GM12878 (cell line): ENCODE measurements at regions not wholly inside any gene's neighbourhood (a gene's known extent, or its start where the extent isn't known, plus 50 kb on each side); places are given as distances from the start of the nearest gene placed in this dataset.

Source experiments
- ATAC-seq: fragments of 200-7000 bp; cut with Tn5 transposase; 3 replicates; pipeline ENCODE4 v1.9.1; 2020; ENCODE audit warnings: mild to moderate bottlenecking, moderate library complexity
- BruUV-seq: library from RNA; stranded (reverse); fragments of 400-500 nt; replicated peaks from 2 replicates; lab custom pipeline; 2021; lab: Mats Ljungman, UMichigan
- CTCF ChIA-PET: fragments of 300-600 bp; sonication (Branson Sonifier 250); formaldehyde crosslinking; extraction: SDS; loops from one replicate; lab custom pipeline; 2021; ENCODE audit warnings: inconsistent platforms; lab: Yijun Ruan, JAX
- POLR2A ChIA-PET: fragments of 350-600 bp; formaldehyde crosslinking; extraction: SDS; loops from one replicate; lab custom pipeline; 2021; ENCODE audit warnings: inconsistent platforms; lab: Charles Lee
- RAD21 ChIA-PET: fragments of 300-600 bp; sonication (Branson Sonifier 250); formaldehyde crosslinking; loops from one replicate; lab custom pipeline; 2023; ENCODE audit warnings: antibody characterized with exemption; ENCODE audit not compliant: unreplicated experiment; lab: Charles Lee
- SMC1A ChIA-PET: fragments of 300-600 bp; sonication (Branson Sonifier 250); formaldehyde crosslinking; loops from one replicate; lab custom pipeline; 2023; ENCODE audit not compliant: unreplicated experiment, uncharacterized antibody; lab: Charles Lee
- DNase-seq: peaks from one replicate; pipeline ENCODE4 v3.0.0-alpha.2; 2011; ENCODE audit warnings: low read depth, low spot score
- FAIRE-seq: peaks from 3 replicates; lab custom pipeline; 2011; peaks lifted over from hg19 to GRCh38; lab: Jason Lieb, UNC
- H2AFZ ChIP-seq: 2 replicates; pipeline ENCODE4 v1.6.0; 2011; ENCODE audit warnings: low read depth, low read length, control low read depth; ENCODE audit not compliant: control insufficient read depth
- H3K27ac ChIP-seq: 2 replicates; pipeline ENCODE4 v1.5.1; 2011; ENCODE audit warnings: control low read depth; ENCODE audit not compliant: control insufficient read depth, insufficient read depth
- H3K27me3 ChIP-seq, 2 experiments: replicated peaks in 1 of 2; 2 replicates each; pipeline versions ENCODE4 v1.6.0 to v1.6.1; 2011; ENCODE audit warnings: low read length in 1 of 2; ENCODE audit not compliant: control insufficient read depth in 2 of 2, insufficient read depth in 2 of 2
- H3K36me3 ChIP-seq, 2 experiments: 2 replicates each; pipeline ENCODE4 v1.5.1; 2011; ENCODE audit warnings: low read length in 1 of 2; ENCODE audit not compliant: control insufficient read depth in 2 of 2, insufficient read depth in 2 of 2
- H3K4me1 ChIP-seq: 2 replicates; pipeline ENCODE4 v1.6.1; 2011; ENCODE audit warnings: mild to moderate bottlenecking, low read length, moderate library complexity, mixed read lengths; ENCODE audit not compliant: control insufficient read depth, insufficient read depth
- H3K4me2 ChIP-seq: 2 replicates; pipeline ENCODE4 v1.6.0; 2011; ENCODE audit warnings: control low read depth; ENCODE audit not compliant: control insufficient read depth, insufficient read depth
- H3K4me3 ChIP-seq: fragments of 200-600 bp; sonication (generic); 2 replicates; pipeline ENCODE4 v1.5.1; 2016
- H3K79me2 ChIP-seq: 2 replicates; pipeline ENCODE4 v1.6.0; 2011; ENCODE audit warnings: low read length; ENCODE audit not compliant: control insufficient read depth, insufficient read depth
- H3K9ac ChIP-seq: 2 replicates; pipeline ENCODE4 v1.8.0; 2011; ENCODE audit warnings: low read length, control low read depth, mixed read lengths; ENCODE audit not compliant: control insufficient read depth, insufficient read depth
- H3K9me3 ChIP-seq: replicated peaks from 3 replicates; pipeline ENCODE4 v1.5.1; 2011; ENCODE audit warnings: mild to moderate bottlenecking, low read length; ENCODE audit not compliant: control insufficient read depth, insufficient read depth
- H4K20me1 ChIP-seq: 2 replicates; pipeline ENCODE4 v1.6.0; 2011; ENCODE audit not compliant: control insufficient read depth, insufficient read depth
- ATF7 ChIP-seq: fragments of 450-650 bp; IDR thresholded peaks from 2 replicates; pipeline ENCODE4 v1.6.1; 2016; ENCODE audit warnings: low read depth, mild to moderate bottlenecking
- BACH1 ChIP-seq: fragments of 450-650 bp; IDR thresholded peaks from 2 replicates; pipeline ENCODE4 v1.6.1; 2017; ENCODE audit warnings: mild to moderate bottlenecking, borderline replicate concordance
- CHD4 ChIP-seq: fragments of 200-600 bp; sonication (generic); IDR thresholded peaks from 2 replicates; pipeline ENCODE4 v1.6.1; 2016; ENCODE audit warnings: mild to moderate bottlenecking
- E2F4 ChIP-seq: IDR thresholded peaks from 2 replicates; pipeline ENCODE4 v1.6.1; 2012; ENCODE audit warnings: low read depth, low read length, improper control_type of control experiment
- EED ChIP-seq: sonication (generic); IDR thresholded peaks from 2 replicates; pipeline ENCODE4 v1.6.1; 2016; ENCODE audit warnings: antibody characterized with exemption, low read depth
- HDGF ChIP-seq: fragments of 450-650 bp; IDR thresholded peaks from 2 replicates; pipeline ENCODE4 v1.6.1; 2016; ENCODE audit warnings: antibody characterized with exemption
- IKZF2 ChIP-seq, 2 experiments: fragments of 450-650 bp; IDR thresholded peaks; 2 replicates each; pipeline ENCODE4 v1.6.1; 2017; ENCODE audit warnings: mild to moderate bottlenecking in 2 of 2, moderate library complexity in 2 of 2
- JUND ChIP-seq: IDR thresholded peaks from 2 replicates; pipeline ENCODE4 v1.6.1; 2012; ENCODE audit warnings: low read depth, mild to moderate bottlenecking, low read length, improper control_type of control experiment, moderate library complexity
- MEF2A ChIP-seq: IDR thresholded peaks from 2 replicates; pipeline ENCODE4 v1.6.1; 2011; ENCODE audit warnings: low read depth, mild to moderate bottlenecking, low read length, moderate library complexity; ENCODE audit not compliant: insufficient read depth
- NR2C1 ChIP-seq: fragments of 450-650 bp; IDR thresholded peaks from 2 replicates; pipeline ENCODE4 v1.6.1; 2017; ENCODE audit warnings: antibody characterized with exemption, mild to moderate bottlenecking, moderate library complexity
- PAX5 ChIP-seq: IDR thresholded peaks from 2 replicates; pipeline ENCODE4 v1.6.1; 2011; ENCODE audit warnings: low read depth, low read length, borderline replicate concordance
- POLR2AphosphoS2 ChIP-seq: IDR thresholded peaks from 2 replicates; pipeline ENCODE4 v1.6.1; 2011; ENCODE audit warnings: low read depth, mild to moderate bottlenecking, low read length, improper control_type of control experiment, moderate library complexity
- SIN3A ChIP-seq: IDR thresholded peaks from 2 replicates; pipeline ENCODE4 v1.6.1; 2012; ENCODE audit warnings: low read depth, low read length, improper control_type of control experiment
- SP1 ChIP-seq: IDR thresholded peaks from one replicate; pipeline ENCODE4 v1.6.1; 2011; ENCODE audit warnings: low read depth, low read length
- SREBF1 ChIP-seq: IDR thresholded peaks from 2 replicates; pipeline ENCODE4 v1.6.1; 2012; ENCODE audit warnings: mild to moderate bottlenecking, low read length
- SREBF2 ChIP-seq: IDR thresholded peaks from 2 replicates; pipeline ENCODE4 v1.6.1; 2012; ENCODE audit warnings: mild to moderate bottlenecking, low read length
- ZNF592 ChIP-seq: fragments of 450-650 bp; IDR thresholded peaks from 2 replicates; pipeline ENCODE4 v1.6.1; 2017; ENCODE audit warnings: mild to moderate bottlenecking, moderate library complexity
- WGBS: methylation state at CpG from one replicate; pipeline ENCODE4 v1.1.6; 2016; ENCODE audit warnings: low lambda C conversion rate; ENCODE audit not compliant: insufficient replicate concordance, insufficient coverage; ENCODE audit errors: missing lambda C conversion rate; 5-methylcytosine and 5-hydroxymethylcytosine counted together
- in situ Hi-C: fragments of 300-500 bp; cut with MboI; formaldehyde crosslinking; loops from 9 replicates; pipeline ENCODE4 v1.14.3; 2018; ENCODE audit warnings: mixed read lengths
- intact Hi-C: fragments of 100-400 bp; cut with micrococcal nuclease; formaldehyde crosslinking; loops from one replicate; pipeline ENCODE4 v1.14.2; 2022; ENCODE audit not compliant: unreplicated experiment

- no peak for FAIRE-seq
- CTCF ChIA-PET: no interaction called here
- TF ChIP-seq ATF7 (no peak), SP1 (no peak), EED (no peak), NR2C1 (no peak), SREBF1 (no peak), BACH1 (no peak)
- Histone ChIP-seq H3K4me1 (no peaks in the 10 kb centered on the region), H3K9me3 (no peaks in the 10 kb centered on the region; the same call in 2 of the 3 replicates), H3K4me3 (no peak overlapping the region), H4K20me1 (no peaks in the 10 kb centered on the region), H3K27me3 (no peaks in the 10 kb centered on the region; a peak in 2 of 4 replicates), H3K27ac (no peak overlapping the region), H3K4me2 (no peak overlapping the region), H3K79me2 (no peaks in the 10 kb centered on the region), H3K9ac (no peak overlapping the region), H3K36me3 (no peaks in the 10 kb centered on the region), H2AFZ (no peak overlapping the region)
- 20% methylated on average over 5 of the region's 6 CpGs for WGBS
- no peak for DNase-seq
- intact Hi-C loops (no loop called here), in situ Hi-C loops (no loop called here)
- POLR2A ChIA-PET: no interaction called here
- BruUV-seq: no TSS peak
- SMC1A ChIA-PET: no interaction called here
- no peak for ATAC-seq
- RAD21 ChIA-PET: no interaction called here
These were observed 158.6 kb upstream of the RAB6C start for GRCh38 chr2:129820908-129821307.

GRCh38 chr2:129821445-129821844, 158.0 kb upstream of the RAB6C start:
- Histone ChIP-seq H3K79me2 (no peaks in the 10 kb centered on the region), H3K4me2 (no peak overlapping the region), H3K27me3 (no peaks in the 10 kb centered on the region; a peak in 2 of 4 replicates), H3K4me3 (no peak overlapping the region), H3K9ac (no peak overlapping the region), H4K20me1 (no peaks in the 10 kb centered on the region), H3K4me1 (no peaks in the 10 kb centered on the region), H3K9me3 (no peaks in the 10 kb centered on the region), H3K36me3 (no peaks in the 10 kb centered on the region), H2AFZ (no peak overlapping the region), H3K27ac (no peak overlapping the region)
- intact Hi-C loops: no loop called here
- ATAC-seq (no peak), DNase-seq (no peak), FAIRE-seq (no peak)
- SMC1A ChIA-PET: no interaction called here
- in situ Hi-C loops: no loop called here
- POLR2A ChIA-PET: no interaction called here
- WGBS: 13% methylated on average over 4 of the region's 4 CpGs
- CTCF ChIA-PET: no interaction called here
- no TSS peak for BruUV-seq
- RAD21 ChIA-PET: no interaction called here
- TF ChIP-seq E2F4: no peak
- TF ChIP-seq PAX5: no peak
- TF ChIP-seq MEF2A: no peak
- TF ChIP-seq CHD4: no peak
- TF ChIP-seq HDGF: no peak
- no peak for TF ChIP-seq IKZF2 (IDR thresholded peaks at IDR 0.05)
- TF ChIP-seq POLR2AphosphoS2: no peak
- no peak for TF ChIP-seq SREBF2
- no peak for TF ChIP-seq SIN3A
- TF ChIP-seq ZNF592: no peak
- no peak for TF ChIP-seq JUND
